Lung (tissue), 11 donors: ENCODE measurements at regions not wholly inside any gene's neighbourhood (a gene's known extent, or its start where the extent isn't known, plus 50 kb on each side); places are given as distances from the start of the nearest gene placed in this dataset.
A peak's percentile ranks its signal among the peaks of the same experiment; 100 is the strongest.
"Not testable (repeated sequence)": the region's sequence is repeated elsewhere in the genome, so short reads cannot be mapped to it uniquely, and the experiment has no call there.

Source experiments
- ATAC-seq: fragments of 200-7000 bp; cut with Tn5 transposase; one replicate; pipeline ENCODE4 v1.9.1; 2020; ENCODE audit warnings: moderate number of reproducible peaks; ENCODE audit not compliant: insufficient read depth, low FRiP score
- DNase-seq, 3 donors: peaks; one replicate each; pipeline ENCODE4 v3.0.0-alpha.2; 2013 to 2017
- H3K27ac ChIP-seq, 2 donors: one replicate each; pipeline ENCODE4 v1.5.1; 2013; ENCODE audit warnings: mild to moderate bottlenecking in 2 of 2, moderate library complexity in 2 of 2, control low read depth in 1 of 2, inconsistent platforms in 1 of 2, low read depth in 1 of 2, low read length in 1 of 2
- H3K27me3 ChIP-seq, 3 donors: one replicate each; pipeline ENCODE4 v1.5.1; 2013; ENCODE audit warnings: low read length in 2 of 3; ENCODE audit not compliant: control insufficient read depth in 3 of 3, insufficient read depth in 3 of 3
- H3K36me3 ChIP-seq, 4 donors: one replicate each; pipeline ENCODE4 v1.5.1; 2013; ENCODE audit warnings: low read length in 4 of 4, mild to moderate bottlenecking in 1 of 4, moderate library complexity in 1 of 4; ENCODE audit not compliant: control insufficient read depth in 4 of 4, insufficient read depth in 4 of 4
- H3K4me1 ChIP-seq, 5 donors: one replicate each; pipeline ENCODE4 v1.5.1; 2013; ENCODE audit warnings: low read length in 5 of 5, mild to moderate bottlenecking in 2 of 5, moderate library complexity in 1 of 5; ENCODE audit not compliant: control insufficient read depth in 5 of 5, insufficient read depth in 5 of 5
- H3K4me3 ChIP-seq: one replicate; pipeline ENCODE4 v1.5.1; 2013; ENCODE audit warnings: mild to moderate bottlenecking, control low read depth, moderate library complexity
- H3K9ac ChIP-seq, 2 donors: one replicate each; pipeline ENCODE4 v1.5.1; 2013; ENCODE audit warnings: low read length in 2 of 2, control low read depth in 1 of 2; ENCODE audit not compliant: insufficient read depth in 1 of 2
- H3K9me3 ChIP-seq, 4 donors: one replicate each; pipeline ENCODE4 v1.5.1; 2013; ENCODE audit warnings: low read length in 3 of 4, mild to moderate bottlenecking in 1 of 4, moderate library complexity in 1 of 4; ENCODE audit not compliant: control insufficient read depth in 4 of 4, insufficient read depth in 3 of 4
- WGBS, 2 donors: extraction: QIAGEN DNeasy Blood & Tissue Kit; methylation state at CpG; one replicate each; pipeline ENCODE4 v1.1.7; 2013; 5-methylcytosine and 5-hydroxymethylcytosine counted together
- TF ChIP-seq, protein P1 (sequence below): IDR thresholded peaks from 2 replicates; pipeline ENCODE4 v1.5.1; 2012; ENCODE audit warnings: mild to moderate bottlenecking; ENCODE audit errors: control extremely low read depth, extremely low read depth
- donor health status: control.
- donor health status: control.
- donor health status: Bipolar disorder and iron deficiency.
- donor health status: healthy.
- donor health status: DM: yes; HTN: yes; CAD: no.

DNA sequence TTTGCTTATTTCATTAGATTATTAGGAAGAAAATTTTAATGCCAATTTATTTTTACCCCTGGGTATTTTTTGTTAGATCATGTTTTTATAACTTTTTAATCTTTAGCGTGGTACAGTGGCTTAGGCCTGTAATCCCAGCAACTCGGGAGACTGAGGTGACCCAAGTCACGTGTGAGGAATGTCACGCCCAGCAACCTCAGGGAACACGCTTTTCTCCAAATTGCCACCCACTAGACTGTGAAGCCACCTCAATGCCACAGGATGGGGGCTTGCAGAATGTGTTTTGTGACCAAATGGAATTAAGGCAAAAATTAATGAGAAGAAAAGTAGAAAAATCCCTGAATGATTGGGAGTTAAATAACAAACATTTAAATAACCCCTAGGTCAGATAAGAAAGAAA, 141.8 kb downstream of the LAT start:
- H3K4me1 ChIP-seq = peaks cover 0 to 6% (median 0%) of the 10 kb centered on the region in 5 donors
- TF ChIP-seq, protein P1, sequence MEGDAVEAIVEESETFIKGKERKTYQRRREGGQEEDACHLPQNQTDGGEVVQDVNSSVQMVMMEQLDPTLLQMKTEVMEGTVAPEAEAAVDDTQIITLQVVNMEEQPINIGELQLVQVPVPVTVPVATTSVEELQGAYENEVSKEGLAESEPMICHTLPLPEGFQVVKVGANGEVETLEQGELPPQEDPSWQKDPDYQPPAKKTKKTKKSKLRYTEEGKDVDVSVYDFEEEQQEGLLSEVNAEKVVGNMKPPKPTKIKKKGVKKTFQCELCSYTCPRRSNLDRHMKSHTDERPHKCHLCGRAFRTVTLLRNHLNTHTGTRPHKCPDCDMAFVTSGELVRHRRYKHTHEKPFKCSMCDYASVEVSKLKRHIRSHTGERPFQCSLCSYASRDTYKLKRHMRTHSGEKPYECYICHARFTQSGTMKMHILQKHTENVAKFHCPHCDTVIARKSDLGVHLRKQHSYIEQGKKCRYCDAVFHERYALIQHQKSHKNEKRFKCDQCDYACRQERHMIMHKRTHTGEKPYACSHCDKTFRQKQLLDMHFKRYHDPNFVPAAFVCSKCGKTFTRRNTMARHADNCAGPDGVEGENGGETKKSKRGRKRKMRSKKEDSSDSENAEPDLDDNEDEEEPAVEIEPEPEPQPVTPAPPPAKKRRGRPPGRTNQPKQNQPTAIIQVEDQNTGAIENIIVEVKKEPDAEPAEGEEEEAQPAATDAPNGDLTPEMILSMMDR = no peak
- 39 to 60% methylated on average over 5 of the region's 5 CpGs for WGBS, 2 donors
- no peak for ATAC-seq
- H3K9ac ChIP-seq = no peak overlapping the region
- H3K9me3 ChIP-seq = no peaks in the 10 kb centered on the region
- no peak overlapping the region for H3K4me3 ChIP-seq
- H3K27ac ChIP-seq = peak overlapping the region in 1 of 2 donors; percentile 15
- no peak for DNase-seq
- no peaks in the 10 kb centered on the region for H3K36me3 ChIP-seq
- no peaks in the 10 kb centered on the region for H3K27me3 ChIP-seq

DNA sequence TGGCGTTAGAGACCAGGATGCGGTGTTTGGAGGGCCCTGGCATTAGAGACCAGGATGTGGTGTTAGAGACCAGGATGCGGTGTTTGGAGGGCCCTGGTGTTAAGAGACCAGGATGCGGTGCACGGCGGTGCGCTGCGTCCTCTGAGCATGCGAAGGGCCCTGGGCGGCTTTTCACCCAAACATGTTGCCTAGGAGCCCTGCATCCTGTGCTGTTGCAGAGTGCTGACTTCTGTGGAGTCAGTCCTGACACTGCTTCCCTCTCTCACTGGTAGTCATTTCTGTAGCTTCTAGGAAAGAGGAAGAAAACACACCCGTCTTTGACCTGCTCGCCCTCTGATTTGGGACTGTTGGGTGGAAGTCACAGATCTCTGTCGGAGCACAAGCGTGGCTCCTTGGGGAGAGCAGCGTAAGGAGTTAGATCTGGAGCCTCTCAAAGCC, 141.2 kb downstream of the LAT start:
- WGBS, 2 donors = 46 to 72% methylated on average over 15 of the region's 15 CpGs
- ATAC-seq = peak; percentile 42
- Histone ChIP-seq H3K4me3 (no peak overlapping the region), H3K9me3 (no peaks in the 10 kb centered on the region), H3K9ac (no peak overlapping the region), H3K36me3 (no peaks in the 10 kb centered on the region), H3K4me1 (peaks cover 0 to 4% (median 0%) of the 10 kb centered on the region in 5 donors), H3K27me3 (no peaks in the 10 kb centered on the region), H3K27ac (peak overlapping the region in 1 of 2 donors; percentile 52)
- TF ChIP-seq, protein P1 = no peak
- DNase-seq = no peak

DNA sequence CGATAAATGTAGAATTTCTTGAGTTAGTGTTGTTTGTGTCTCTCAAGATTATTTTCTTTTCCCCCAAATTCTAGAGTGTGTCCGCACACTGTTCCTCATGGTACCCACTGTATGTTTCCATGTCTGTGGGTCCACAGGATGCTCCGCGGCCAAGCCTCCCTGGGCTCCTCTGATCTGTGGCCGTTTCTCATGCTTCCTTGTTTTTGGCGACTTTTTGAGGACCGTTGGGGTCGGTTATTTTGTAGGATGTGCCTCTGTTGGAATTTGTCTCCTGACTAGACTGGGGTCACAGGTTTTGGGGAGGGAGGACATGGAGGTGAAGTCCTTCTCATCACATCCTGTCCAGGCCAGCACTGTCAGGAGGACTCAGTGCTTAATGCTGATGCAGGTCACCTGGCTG, 140.0 kb downstream of the LAT start:
- Histone ChIP-seq H3K4me1 (no peaks in the 10 kb centered on the region), H3K27ac (no peak overlapping the region), H3K4me3 (no peak overlapping the region), H3K9ac (no peak overlapping the region), H3K9me3 (no peaks in the 10 kb centered on the region), H3K27me3 (no peaks in the 10 kb centered on the region), H3K36me3 (no peaks in the 10 kb centered on the region)
- TF ChIP-seq, protein P1 = no peak
- no peak for ATAC-seq
- WGBS, 2 donors = 83 to 89% methylated on average over 8 of the region's 8 CpGs
- DNase-seq = no peak

DNA sequence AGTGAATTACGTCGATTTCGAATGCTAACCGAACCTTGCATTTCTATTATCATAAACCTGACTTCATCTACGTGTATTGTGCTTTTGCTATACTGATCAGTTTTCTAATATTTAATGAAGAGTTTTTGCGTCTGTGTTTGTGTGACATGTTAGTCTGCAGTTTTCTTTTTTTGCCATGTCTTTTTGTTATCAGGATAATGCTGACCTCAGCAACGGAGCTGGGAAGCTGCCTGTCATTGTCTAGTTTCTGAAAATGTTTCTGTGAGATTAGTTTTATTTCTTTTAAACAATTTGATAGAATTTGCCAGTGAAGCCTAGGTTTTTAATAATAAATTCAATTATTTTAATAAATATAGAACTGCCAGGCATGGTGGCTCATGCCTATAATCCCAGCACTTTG, 139.3 kb downstream of the LAT start:
- DNase-seq, H3K4me1 ChIP-seq, H3K36me3 ChIP-seq, H3K9me3 ChIP-seq, ATAC-seq, H3K9ac ChIP-seq, H3K27me3 ChIP-seq, H3K27ac ChIP-seq, H3K4me3 ChIP-seq: not testable (repeated sequence)
- WGBS, 2 donors = 96 to 97% methylated on average over 7 of the region's 7 CpGs

DNA sequence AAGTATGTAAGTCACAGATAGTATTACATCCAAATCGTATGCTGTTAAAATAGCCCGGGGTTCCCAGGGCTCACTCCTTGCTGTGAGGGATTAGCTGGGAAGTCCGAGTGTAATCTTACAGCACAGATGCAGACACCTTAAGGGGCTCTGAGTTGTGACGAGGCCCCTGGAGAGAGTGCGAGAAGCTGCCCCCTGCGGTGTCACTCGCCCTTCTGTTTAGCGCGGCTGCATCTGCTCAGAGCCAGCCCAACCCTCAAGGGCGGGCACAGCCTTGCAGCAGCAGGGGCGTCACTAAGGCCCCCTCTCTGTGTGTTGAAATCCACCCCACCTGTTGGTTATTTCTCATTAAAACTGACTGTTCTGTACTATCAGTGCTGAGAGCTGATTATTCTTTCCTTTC, 135.8 kb downstream of the LAT start:
- DNase-seq, H3K9ac ChIP-seq, H3K4me3 ChIP-seq, H3K9me3 ChIP-seq, H3K27me3 ChIP-seq, H3K4me1 ChIP-seq, H3K27ac ChIP-seq, ATAC-seq, H3K36me3 ChIP-seq: not testable (repeated sequence)
- WGBS, 2 donors = 80 to 82% methylated on average over 11 of the region's 11 CpGs

DNA sequence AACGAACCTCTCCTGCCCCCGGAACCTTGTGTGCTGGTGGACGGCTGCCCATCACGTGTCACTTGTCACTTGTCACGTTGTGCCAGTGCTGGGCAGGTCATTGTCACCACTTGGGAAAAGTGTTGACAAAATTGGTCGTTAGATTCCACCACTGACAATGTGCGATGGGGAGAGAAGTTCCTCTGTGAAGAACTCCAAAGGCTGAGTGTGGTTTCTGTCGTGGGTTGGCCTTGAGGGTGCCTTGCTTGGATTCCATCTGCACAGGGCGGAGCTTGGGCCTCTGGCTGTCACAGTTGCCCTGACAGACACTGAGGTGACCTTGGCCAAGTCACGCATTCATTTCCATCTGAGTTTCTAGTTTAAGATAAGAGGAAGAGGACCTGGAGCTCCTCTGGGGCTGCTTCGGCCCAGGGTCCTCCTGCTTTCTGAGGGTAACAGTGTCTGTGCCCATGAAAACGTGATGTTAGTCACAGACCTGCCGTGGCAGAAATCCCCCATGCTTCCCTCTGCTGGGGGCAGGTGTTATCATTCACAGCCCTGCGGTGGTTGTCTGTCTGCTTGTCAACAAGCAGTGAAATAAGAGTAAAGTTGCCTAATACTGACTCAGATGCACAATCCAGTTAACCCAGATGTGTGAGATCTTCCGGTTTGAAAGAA, 133.6 kb downstream of the LAT start:
- not testable (repeated sequence) for ATAC-seq, H3K4me1 ChIP-seq, H3K27me3 ChIP-seq, H3K4me3 ChIP-seq, H3K9ac ChIP-seq, H3K9me3 ChIP-seq, H3K36me3 ChIP-seq, DNase-seq
- peak overlapping the region in 1 of 2 donors; percentile 21 for H3K27ac ChIP-seq
- 47 to 63% methylated on average over 14 to 15 of the region's 15 CpGs for WGBS, 2 donors
